Chondrocyte (in vitro differentiated cells): ENCODE measurements at regions not wholly inside any gene's neighbourhood (a gene's known extent, or its start where the extent isn't known, plus 50 kb on each side); places are given as distances from the start of the nearest gene placed in this dataset.
"Not testable (repeated sequence)": the region's sequence is repeated elsewhere in the genome, so short reads cannot be mapped to it uniquely, and the experiment has no call there.

Experiments used
- DNase-seq: peaks from one replicate; pipeline ENCODE4 v3.0.0; 2021; ENCODE audit warnings: mixed read lengths, low spot score
- H3K27ac Mint-ChIP-seq: one replicate; pipeline ENCODE4 v1.8.0; 2021; ENCODE audit warnings: mild to moderate bottlenecking, moderate library complexity, mixed read lengths; ENCODE audit not compliant: unreplicated experiment
- H3K27me3 Mint-ChIP-seq: 2 replicates; pipeline ENCODE4 v1.8.0; 2021; ENCODE audit warnings: low read depth, mixed read lengths
- H3K36me3 Mint-ChIP-seq: 2 replicates; pipeline ENCODE4 v1.8.0; 2021; ENCODE audit warnings: low read depth, mixed read lengths
- H3K4me1 Mint-ChIP-seq: 2 replicates; pipeline ENCODE4 v1.8.0; 2021; ENCODE audit warnings: low read depth, mild to moderate bottlenecking, mixed read lengths
- H3K4me3 Mint-ChIP-seq: one replicate; pipeline ENCODE4 v1.8.0; 2021; ENCODE audit warnings: mild to moderate bottlenecking, moderate library complexity, mixed read lengths; ENCODE audit not compliant: unreplicated experiment
- H3K9me3 Mint-ChIP-seq: 2 replicates; pipeline ENCODE4 v1.8.0; 2021; ENCODE audit warnings: low read depth, mixed read lengths
- TF ChIP-seq, protein P1 (sequence below): fragments of 200-600 bp; sonication (generic); IDR thresholded peaks from 2 replicates; pipeline ENCODE4 v1.5.0; 2021; ENCODE audit warnings: antibody characterized with exemption, mild to moderate bottlenecking, moderate library complexity

DNA sequence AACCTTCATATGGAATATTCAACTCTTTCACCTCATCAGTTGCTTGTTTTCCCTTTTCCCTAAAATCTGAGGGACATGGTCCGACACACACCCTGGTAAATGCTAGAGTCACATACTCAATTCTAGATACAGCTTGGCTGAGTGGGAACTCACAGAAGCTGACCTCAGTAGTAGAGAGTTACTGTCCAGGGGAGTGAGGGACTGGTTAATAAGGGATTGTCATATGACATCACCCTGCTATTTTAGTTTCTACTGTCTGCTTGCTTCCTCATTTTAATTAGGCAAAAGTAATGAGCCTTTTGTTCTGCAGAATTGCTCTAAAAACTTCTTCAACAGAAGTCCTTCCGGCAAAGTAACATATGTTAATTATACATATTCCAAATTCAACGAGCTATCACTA, 244.5 kb downstream of the ZIC4 start:
- Mint-ChIP-seq H3K27me3 (no peaks in the 10 kb centered on the region), H3K4me3 (no peak overlapping the region), H3K27ac (no peak overlapping the region), H3K9me3 (peaks cover 2% of the 10 kb centered on the region), H3K36me3 (no peaks in the 10 kb centered on the region), H3K4me1 (no peaks in the 10 kb centered on the region)
- DNase-seq = no peak
- TF ChIP-seq, protein P1, sequence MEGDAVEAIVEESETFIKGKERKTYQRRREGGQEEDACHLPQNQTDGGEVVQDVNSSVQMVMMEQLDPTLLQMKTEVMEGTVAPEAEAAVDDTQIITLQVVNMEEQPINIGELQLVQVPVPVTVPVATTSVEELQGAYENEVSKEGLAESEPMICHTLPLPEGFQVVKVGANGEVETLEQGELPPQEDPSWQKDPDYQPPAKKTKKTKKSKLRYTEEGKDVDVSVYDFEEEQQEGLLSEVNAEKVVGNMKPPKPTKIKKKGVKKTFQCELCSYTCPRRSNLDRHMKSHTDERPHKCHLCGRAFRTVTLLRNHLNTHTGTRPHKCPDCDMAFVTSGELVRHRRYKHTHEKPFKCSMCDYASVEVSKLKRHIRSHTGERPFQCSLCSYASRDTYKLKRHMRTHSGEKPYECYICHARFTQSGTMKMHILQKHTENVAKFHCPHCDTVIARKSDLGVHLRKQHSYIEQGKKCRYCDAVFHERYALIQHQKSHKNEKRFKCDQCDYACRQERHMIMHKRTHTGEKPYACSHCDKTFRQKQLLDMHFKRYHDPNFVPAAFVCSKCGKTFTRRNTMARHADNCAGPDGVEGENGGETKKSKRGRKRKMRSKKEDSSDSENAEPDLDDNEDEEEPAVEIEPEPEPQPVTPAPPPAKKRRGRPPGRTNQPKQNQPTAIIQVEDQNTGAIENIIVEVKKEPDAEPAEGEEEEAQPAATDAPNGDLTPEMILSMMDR = no peak

DNA sequence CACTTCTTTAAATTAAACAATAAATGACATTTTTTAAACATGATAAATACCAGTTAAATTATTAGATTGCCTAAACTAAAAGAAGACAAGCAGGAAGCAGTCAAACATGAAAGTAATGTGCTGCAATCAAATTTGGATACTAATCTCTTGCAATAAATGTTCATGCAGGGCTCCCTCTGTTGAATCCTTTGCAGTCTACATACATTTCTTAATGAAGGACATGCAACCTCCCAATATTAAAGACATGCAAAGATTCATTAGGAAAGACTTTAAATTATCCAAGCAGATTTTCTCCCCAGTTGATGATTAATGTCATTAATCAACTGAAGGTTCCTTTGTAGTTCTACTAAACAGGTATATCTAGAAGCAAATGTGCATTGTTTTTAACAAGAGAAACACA, 245.4 kb downstream of the ZIC4 start:
- Mint-ChIP-seq H3K27me3 (no peaks in the 10 kb centered on the region), H3K36me3 (no peaks in the 10 kb centered on the region), H3K9me3 (peaks cover 4% of the 10 kb centered on the region), H3K4me3 (no peak overlapping the region), H3K4me1 (no peaks in the 10 kb centered on the region), H3K27ac (no peak overlapping the region)
- TF ChIP-seq, protein P1 = peak; percentile 9
- DNase-seq = no peak

DNA sequence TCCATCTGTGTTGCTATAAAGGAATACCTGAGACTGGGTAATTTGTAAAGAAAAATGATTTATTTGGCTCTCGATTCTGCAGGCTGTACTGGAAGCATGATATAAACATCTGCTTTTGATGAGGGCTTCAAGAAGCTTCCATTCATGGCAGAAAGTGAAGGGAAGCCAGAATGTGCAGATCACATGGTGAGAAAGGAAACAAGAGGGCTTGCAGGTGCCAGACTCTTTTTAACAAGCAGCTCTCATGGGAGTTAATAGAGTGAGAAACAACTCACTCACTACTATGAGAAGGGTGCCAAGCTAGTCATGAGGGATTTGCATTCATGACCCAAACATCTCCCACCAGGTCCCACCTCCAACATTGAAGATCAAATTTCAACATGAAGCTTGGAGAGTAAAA, 247.2 kb downstream of the ZIC4 start:
- TF ChIP-seq, protein P1 = no peak
- DNase-seq = no peak
- Mint-ChIP-seq H3K27me3 (no peaks in the 10 kb centered on the region), H3K4me3 (no peak overlapping the region), H3K36me3 (peaks cover 2% of the 10 kb centered on the region), H3K9me3 (peaks cover 11% of the 10 kb centered on the region), H3K27ac (no peak overlapping the region), H3K4me1 (no peaks in the 10 kb centered on the region)

DNA sequence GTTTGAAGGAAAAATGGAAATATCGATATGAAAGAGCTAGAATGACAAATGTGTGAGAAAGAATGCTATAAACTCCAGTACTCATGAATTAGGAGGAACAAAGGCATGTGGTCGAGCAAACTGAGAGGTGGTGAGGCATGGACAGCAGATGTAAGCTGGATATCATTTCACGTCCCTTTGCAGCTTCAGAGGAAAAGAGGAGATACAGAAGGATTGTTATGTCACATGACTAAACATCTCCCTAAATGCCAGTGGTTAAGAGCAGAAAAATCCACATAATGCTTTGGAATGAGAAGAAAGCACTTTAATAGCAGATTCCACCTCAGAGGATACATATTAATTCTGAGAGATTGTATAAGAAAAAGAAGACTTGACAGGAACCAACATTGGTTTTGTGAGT, 248.7 kb downstream of the ZIC4 start:
- H3K36me3 Mint-ChIP-seq = peaks cover 2% of the 10 kb centered on the region
- H3K27ac Mint-ChIP-seq = no peak overlapping the region
- no peaks in the 10 kb centered on the region for H3K4me1 Mint-ChIP-seq
- no peaks in the 10 kb centered on the region for H3K27me3 Mint-ChIP-seq
- no peak for DNase-seq
- peaks cover 11% of the 10 kb centered on the region for H3K9me3 Mint-ChIP-seq
- TF ChIP-seq, protein P1 = no peak
- H3K4me3 Mint-ChIP-seq = no peak overlapping the region

DNA sequence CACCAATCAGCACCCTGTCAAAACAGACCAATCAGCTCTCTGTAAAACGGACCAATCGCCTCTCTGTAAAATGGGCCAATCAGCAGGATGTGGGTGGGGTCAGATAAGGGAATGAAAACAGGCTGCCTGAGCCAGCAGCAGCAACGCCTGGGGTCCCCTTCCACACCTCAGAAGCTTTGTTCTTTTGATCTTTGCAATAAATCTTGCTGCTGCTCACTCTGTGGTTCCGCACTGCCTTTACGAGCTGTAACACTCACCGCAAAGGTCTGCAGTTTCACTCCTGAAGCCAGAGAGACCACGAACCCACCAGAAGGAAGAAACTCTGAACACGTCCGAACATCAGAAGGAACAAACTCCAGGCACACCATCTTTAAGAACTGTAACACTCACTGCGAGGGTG, 251.4 kb downstream of the ZIC4 start:
- not testable (repeated sequence) for H3K27ac Mint-ChIP-seq, H3K36me3 Mint-ChIP-seq, DNase-seq, H3K27me3 Mint-ChIP-seq, H3K4me1 Mint-ChIP-seq, H3K4me3 Mint-ChIP-seq
- H3K9me3 Mint-ChIP-seq = peaks cover 11% of the 10 kb centered on the region

DNA sequence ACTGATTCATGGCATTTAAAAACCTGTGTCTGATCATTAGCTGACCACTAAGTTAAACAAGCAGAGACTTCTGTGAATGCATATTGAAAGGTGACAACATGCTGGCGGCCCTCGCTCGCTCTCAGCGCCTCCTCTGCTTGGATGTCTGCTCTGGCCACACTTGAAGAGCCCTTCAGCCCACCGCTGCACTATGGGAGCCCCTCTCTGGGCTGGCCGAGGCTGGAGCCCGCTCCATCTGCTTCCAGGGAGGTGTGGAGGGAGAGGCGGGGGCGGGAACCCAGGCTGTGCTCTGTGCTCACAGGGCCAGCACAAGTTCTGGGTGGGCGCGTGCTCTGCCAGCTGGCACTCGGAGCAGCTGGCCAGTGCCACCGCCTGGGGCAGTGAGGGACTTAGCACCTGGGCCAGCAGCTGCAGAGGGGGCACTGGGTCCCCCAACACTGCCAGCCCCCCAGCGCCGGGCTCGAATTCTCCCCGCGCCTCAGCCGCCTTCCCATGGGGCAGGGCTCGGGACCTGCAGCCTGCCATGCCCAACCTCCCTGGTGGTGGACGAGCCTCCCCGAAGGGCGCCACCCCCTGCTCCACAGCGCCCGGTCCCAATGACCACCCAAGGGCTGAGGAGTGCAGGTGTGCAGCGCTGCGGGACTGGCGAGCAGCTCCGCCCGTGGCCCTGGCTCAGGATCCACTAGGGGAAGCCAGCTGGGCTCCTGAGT, 252.4 kb downstream of the ZIC4 start:
- no peak overlapping the region for H3K27ac Mint-ChIP-seq
- no peaks in the 10 kb centered on the region for H3K27me3 Mint-ChIP-seq
- peaks cover 2% of the 10 kb centered on the region for H3K36me3 Mint-ChIP-seq
- H3K9me3 Mint-ChIP-seq = peaks cover 9% of the 10 kb centered on the region
- no peaks in the 10 kb centered on the region for H3K4me1 Mint-ChIP-seq
- peak; percentile 82 for DNase-seq
- no peak overlapping the region for H3K4me3 Mint-ChIP-seq
- TF ChIP-seq, protein P1 = no peak
